ENCODE measurements at regions not wholly inside any gene's neighbourhood (a gene's known extent, or its start where the extent isn't known, plus 50 kb on each side); places are given as distances from the start of the nearest gene placed in this dataset.

DNA sequence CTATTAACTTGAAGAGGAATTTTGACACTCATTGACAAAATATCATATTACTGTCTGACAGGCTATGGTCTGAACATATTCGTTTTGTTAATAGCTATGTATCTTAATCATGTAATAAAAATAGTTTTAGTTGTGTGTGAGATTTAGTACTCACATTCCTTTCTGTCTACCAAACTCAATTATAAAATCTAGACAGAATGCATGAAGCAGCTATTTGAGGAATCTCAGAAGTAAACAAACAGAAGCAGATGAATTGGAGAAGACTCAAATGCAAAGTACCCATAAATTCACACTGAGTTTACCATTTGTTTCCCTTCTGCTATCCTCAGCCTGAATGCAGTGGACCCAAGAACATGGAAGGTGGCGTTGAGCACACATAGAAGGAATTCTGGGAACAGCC lies 841.6 kb upstream of the AADAT start:
- TF ChIP-seq POLR2A (IDR thresholded peaks at IDR 0.05) (no peak), CTCF (IDR thresholded peaks at IDR 0.05) (no peak)

Data from esophagus squamous epithelium (tissue), 4 donors.